Tibial nerve (tissue), 3 donors: ENCODE measurements at regions not wholly inside any gene's neighbourhood (a gene's known extent, or its start where the extent isn't known, plus 50 kb on each side); places are given as distances from the start of the nearest gene placed in this dataset.

Experiments
- CTCF ChIP-seq, 5 experiments: fragments of 200-600 bp in 3 of 5; fragments of 450-650 bp in 2 of 5; sonication (generic) in 3 of 5; IDR thresholded peaks; one replicate each; pipeline ENCODE4 v1.5.1; 2016 to 2019; ENCODE audit warnings: antibody characterized with exemption in 5 of 5, mild to moderate bottlenecking in 3 of 5, moderate library complexity in 2 of 5
- POLR2A ChIP-seq, 2 donors: fragments of 450-650 bp; IDR thresholded peaks; one replicate each; pipeline ENCODE4 v1.6.1; 2017; ENCODE audit warnings: antibody characterized with exemption in 2 of 2, mild to moderate bottlenecking in 2 of 2, moderate library complexity in 2 of 2

GRCh38 chr12:91994208-91994797, 151.3 kb downstream of the BTG1 start:
- TF ChIP-seq CTCF (IDR thresholded peaks at IDR 0.05) = no peak
- TF ChIP-seq POLR2A (IDR thresholded peaks at IDR 0.05) = no peak
